Activated CD8-positive, alpha-beta memory T cell treated with anti-CD3 and anti-CD28 coated beads for 36 hours (primary cell): ENCODE measurements at regions not wholly inside any gene's neighbourhood (a gene's known extent, or its start where the extent isn't known, plus 50 kb on each side); places are given as distances from the start of the nearest gene placed in this dataset.

Source experiments
- CTCF ChIA-PET: fragments of 350-600 bp; sonication (Branson Sonifier 250); formaldehyde crosslinking; loops from one replicate; lab custom pipeline; 2021; ENCODE audit warnings: antibody characterized with exemption; lab: Charles Lee
- POLR2A ChIA-PET: fragments of 350-600 bp; sonication (Branson Sonifier 250); formaldehyde crosslinking; loops from one replicate; lab custom pipeline; 2021; ENCODE audit warnings: antibody characterized with exemption; lab: Charles Lee

GRCh38 chr15:46331546-46331945 lies 696.7 kb downstream of the SQOR start:
- ChIA-PET POLR2A (no interaction called here), CTCF (no interaction called here)

- POLR2A ChIA-PET: no interaction called here
- CTCF ChIA-PET: no interaction called here
These were observed 708.5 kb downstream of the SQOR start for GRCh38 chr15:46343196-46343935.

GRCh38 chr15:46344115-46344724 lies 709.4 kb downstream of the SQOR start:
- ChIA-PET POLR2A (no interaction called here), CTCF (no interaction called here)

GRCh38 chr15:46344915-46345314 lies 710.1 kb downstream of the SQOR start:
- ChIA-PET CTCF (no interaction called here), POLR2A (no interaction called here)

- ChIA-PET CTCF (no interaction called here), POLR2A (no interaction called here)
These were observed 719.6 kb downstream of the SQOR start for GRCh38 chr15:46354443-46354842.

- ChIA-PET POLR2A (no interaction called here), CTCF (no interaction called here)
These were observed 730.7 kb downstream of the SQOR start for GRCh38 chr15:46365572-46365971.

GRCh38 chr15:46366360-46367007 lies 731.7 kb downstream of the SQOR start:
- ChIA-PET POLR2A (no interaction called here), CTCF (no interaction called here)

- POLR2A ChIA-PET: no interaction called here
- CTCF ChIA-PET: no interaction called here
These were observed 749.1 kb downstream of the SQOR start for GRCh38 chr15:46383978-46384377.

GRCh38 chr15:46386356-46386755 lies 751.5 kb downstream of the SQOR start:
- ChIA-PET POLR2A (no interaction called here), CTCF (no interaction called here)

- ChIA-PET CTCF (no interaction called here), POLR2A (no interaction called here)
These were observed 754.9 kb downstream of the SQOR start for GRCh38 chr15:46389739-46390138.

- ChIA-PET POLR2A (no interaction called here), CTCF (no interaction called here)
These were observed 759.6 kb downstream of the SQOR start for GRCh38 chr15:46394463-46394862.

GRCh38 chr15:46408312-46408711 lies 773.5 kb downstream of the SQOR start:
- ChIA-PET CTCF (no interaction called here), POLR2A (no interaction called here)

- ChIA-PET CTCF (no interaction called here), POLR2A (no interaction called here)
These were observed 775.0 kb downstream of the SQOR start for GRCh38 chr15:46409841-46410301.

GRCh38 chr15:46410705-46411104 lies 775.9 kb downstream of the SQOR start:
- ChIA-PET POLR2A (no interaction called here), CTCF (no interaction called here)

GRCh38 chr15:46411900-46412299 lies 777.1 kb downstream of the SQOR start:
- CTCF ChIA-PET: no interaction called here
- POLR2A ChIA-PET: no interaction called here

- ChIA-PET CTCF (no interaction called here), POLR2A (no interaction called here)
These were observed 779.0 kb downstream of the SQOR start for GRCh38 chr15:46413799-46414198.

- POLR2A ChIA-PET: no interaction called here
- CTCF ChIA-PET: no interaction called here
These were observed 781.7 kb downstream of the SQOR start for GRCh38 chr15:46416544-46416943.

- ChIA-PET CTCF (no interaction called here), POLR2A (no interaction called here)
These were observed 786.2 kb downstream of the SQOR start for GRCh38 chr15:46420990-46421389.

GRCh38 chr15:46441294-46442062 lies 806.6 kb downstream of the SQOR start:
- CTCF ChIA-PET: no interaction called here
- POLR2A ChIA-PET: no interaction called here

GRCh38 chr15:46442184-46442583 lies 807.4 kb downstream of the SQOR start:
- ChIA-PET CTCF (no interaction called here), POLR2A (no interaction called here)
